A549 (cell line): ENCODE measurements at regions not wholly inside any gene's neighbourhood (a gene's known extent, or its start where the extent isn't known, plus 50 kb on each side); places are given as distances from the start of the nearest gene placed in this dataset.

Experiments used
- ATAC-seq, 2 experiments: fragments of 200-7000 bp in 1 of 2; fragments of >200 bp in 1 of 2; cut with Nextera tagmentation in 1 of 2; cut with Tn5 transposase in 1 of 2; 3 replicates each; pipeline versions ENCODE4 v1.8.0 to v1.9.1; 2018 to 2020; ENCODE audit warnings: mild to moderate bottlenecking in 1 of 2, moderate library complexity in 1 of 2
- CTCF ChIA-PET: fragments of 300-600 bp; sonication (Branson Sonifier 250); formaldehyde crosslinking; extraction: SDS; loops from one replicate; lab custom pipeline; 2021; ENCODE audit warnings: antibody characterized with exemption, inconsistent platforms; lab: Yijun Ruan, JAX
- POLR2A ChIA-PET: fragments of 350-600 bp; formaldehyde crosslinking; extraction: SDS; loops from one replicate; lab custom pipeline; 2021; ENCODE audit warnings: antibody characterized with exemption, inconsistent platforms; lab: Yijun Ruan, JAX
- DNase-seq, 2 experiments: peaks; one replicate each; pipeline versions ENCODE4 v3.0.0 to v3.0.0-alpha.2; 2011 to 2016; ENCODE audit warnings: low read depth in 1 of 2, low spot score in 1 of 2
- FAIRE-seq: peaks from 2 replicates; lab custom pipeline; 2011; peaks lifted over from hg19 to GRCh38; lab: Jason Lieb, UNC
- H3K27ac ChIP-seq, 2 experiments: fragments of >200 bp; sonication (Bioruptor Twin); formaldehyde crosslinking; 3 replicates each; pipeline ENCODE4 v1.5.1; 2016 to 2017
- H3K4me1 ChIP-seq: fragments of >200 bp; sonication (Bioruptor Twin); formaldehyde crosslinking; 3 replicates; pipeline ENCODE4 v1.6.1; 2016
- H3K4me2 ChIP-seq: fragments of >200 bp; sonication (Bioruptor Twin); formaldehyde crosslinking; 3 replicates; pipeline ENCODE4 v1.6.1; 2016
- H3K4me3 ChIP-seq: fragments of >200 bp; sonication (Bioruptor Twin); formaldehyde crosslinking; 3 replicates; pipeline ENCODE4 v1.5.1; 2016
- H3K9me3 ChIP-seq: fragments of >200 bp; sonication (Bioruptor Twin); formaldehyde crosslinking; 3 replicates; pipeline ENCODE4 v1.6.1; 2016
- BCL3 ChIP-seq: fragments of >200 bp; sonication (Bioruptor Twin); formaldehyde crosslinking; IDR thresholded peaks from 3 replicates; pipeline ENCODE4 v1.6.1; 2016
- BHLHE40 ChIP-seq: IDR thresholded peaks from 2 replicates; pipeline ENCODE4 v1.6.1; 2012; ENCODE audit warnings: low read depth, low read length, inconsistent platforms
- CBX2 ChIP-seq: fragments of 200-600 bp; sonication (generic); IDR thresholded peaks from 2 replicates; pipeline ENCODE4 v1.6.1; 2016; ENCODE audit warnings: low read depth, mild to moderate bottlenecking, borderline replicate concordance
- CBX8 ChIP-seq: fragments of 200-600 bp; sonication (generic); IDR thresholded peaks from 2 replicates; pipeline ENCODE4 v1.6.1; 2016
- CHD4 ChIP-seq: fragments of 200-600 bp; sonication (generic); IDR thresholded peaks from 2 replicates; pipeline ENCODE4 v1.6.1; 2016; ENCODE audit warnings: antibody characterized with exemption, mild to moderate bottlenecking, borderline replicate concordance
- CTCF ChIP-seq: fragments of >200 bp; sonication (Bioruptor Twin); formaldehyde crosslinking; IDR thresholded peaks from 3 replicates; pipeline ENCODE4 v1.5.1; 2016
- EP300 ChIP-seq, 2 experiments: fragments of >200 bp; sonication (Bioruptor Twin); formaldehyde crosslinking; IDR thresholded peaks; 2 replicates in 1 of 2; 3 replicates in 1 of 2; pipeline ENCODE4 v1.6.1; 2016 to 2017
- FOSL2 ChIP-seq, 2 experiments: fragments of 450-650 bp in 1 of 2; fragments of >200 bp in 1 of 2; sonication (Bioruptor Twin) in 1 of 2; formaldehyde crosslinking; IDR thresholded peaks; 2 replicates each; pipeline versions ENCODE4 v1.5.0 to v1.6.1; 2016 to 2020; ENCODE audit warnings: mild to moderate bottlenecking in 1 of 2, moderate library complexity in 1 of 2
- FOXS1 ChIP-seq: fragments of 250-450 bp; sonication (Bioruptor Pico); IDR thresholded peaks from 2 replicates; pipeline ENCODE4 v1.5.0; 2020; ENCODE audit warnings: mild to moderate bottlenecking, moderate library complexity
- HDAC2 ChIP-seq: fragments of 200-600 bp; sonication (generic); IDR thresholded peaks from 2 replicates; pipeline ENCODE4 v1.6.1; 2016
- HES2 ChIP-seq: fragments of >200 bp; sonication (Bioruptor Twin); formaldehyde crosslinking; IDR thresholded peaks from 2 replicates; pipeline ENCODE4 v1.6.1; 2016
- HEYL ChIP-seq: fragments of 250-450 bp; sonication (Bioruptor Pico); IDR thresholded peaks from 2 replicates; pipeline ENCODE4 v1.8.0; 2021; ENCODE audit warnings: mild to moderate bottlenecking, moderate library complexity
- HOXA7 ChIP-seq: fragments of 250-450 bp; sonication (Bioruptor Pico); IDR thresholded peaks from 2 replicates; pipeline ENCODE4 v1.5.0; 2020; ENCODE audit warnings: mild to moderate bottlenecking, moderate library complexity
- HOXB5 ChIP-seq: fragments of 250-450 bp; sonication (Bioruptor Pico); IDR thresholded peaks from 2 replicates; pipeline ENCODE4 v1.5.0; 2020; ENCODE audit warnings: mild to moderate bottlenecking, moderate library complexity
- JUNB ChIP-seq: fragments of >200 bp; sonication (Bioruptor Twin); formaldehyde crosslinking; IDR thresholded peaks from 2 replicates; pipeline ENCODE4 v1.6.1; 2016
- KDM1A ChIP-seq: fragments of 200-600 bp; sonication (generic); IDR thresholded peaks from 2 replicates; pipeline ENCODE4 v1.6.1; 2016; ENCODE audit warnings: low read depth, mild to moderate bottlenecking
- MAFK ChIP-seq: fragments of 450-650 bp; IDR thresholded peaks from 2 replicates; pipeline ENCODE4 v1.6.1; 2014; ENCODE audit not compliant: partially characterized antibody
- MAZ ChIP-seq: fragments of 150-350 bp; IDR thresholded peaks from 2 replicates; pipeline ENCODE4 v1.6.1; 2014; ENCODE audit warnings: antibody characterized with exemption, low read depth, low read length, borderline replicate concordance
- MYC ChIP-seq: IDR thresholded peaks from 2 replicates; pipeline ENCODE4 v1.6.1; 2012; ENCODE audit warnings: mild to moderate bottlenecking, inconsistent platforms, low read length, improper control_type of control experiment, borderline replicate concordance
- NFE2L2 ChIP-seq: fragments of 150-350 bp; conservative IDR thresholded peaks from 2 replicates; pipeline ENCODE4 v1.6.1; 2014; ENCODE audit warnings: low read length
- POLR2AphosphoS2 ChIP-seq: conservative IDR thresholded peaks from 2 replicates; pipeline ENCODE4 v1.6.1; 2012; ENCODE audit warnings: low read length, improper control_type of control experiment, inconsistent platforms
- RAD21 ChIP-seq, 2 experiments: fragments of >200 bp in 1 of 2; sonication (Bioruptor Twin) in 1 of 2; formaldehyde crosslinking in 1 of 2; IDR thresholded peaks in 1 of 2; conservative IDR thresholded peaks in 1 of 2; 2 replicates in 1 of 2; 3 replicates in 1 of 2; pipeline ENCODE4 v1.6.1; 2012 to 2018; ENCODE audit warnings: inconsistent platforms in 1 of 2
- RCOR1 ChIP-seq: fragments of 150-350 bp; IDR thresholded peaks from 2 replicates; pipeline ENCODE4 v1.6.1; 2014; ENCODE audit warnings: antibody characterized with exemption, low read length, low read depth
- RFX5 ChIP-seq: fragments of 450-650 bp; IDR thresholded peaks from 2 replicates; pipeline ENCODE4 v1.7.1; 2014; ENCODE audit warnings: antibody characterized with exemption, mild to moderate bottlenecking, moderate library complexity
- SREBF2 ChIP-seq: fragments of 450-650 bp; IDR thresholded peaks from 2 replicates; pipeline ENCODE4 v1.6.1; 2014; ENCODE audit warnings: mild to moderate bottlenecking, moderate library complexity
- USF2 ChIP-seq: fragments of 450-650 bp; IDR thresholded peaks from 2 replicates; pipeline ENCODE4 v1.6.1; 2014; ENCODE audit warnings: antibody characterized with exemption
- ZC3H11A ChIP-seq: fragments of 450-650 bp; IDR thresholded peaks from 2 replicates; pipeline ENCODE4 v1.6.1; 2014; ENCODE audit warnings: antibody characterized with exemption, mild to moderate bottlenecking
- ZFP36 ChIP-seq: fragments of 450-650 bp; IDR thresholded peaks from 2 replicates; pipeline ENCODE4 v1.6.1; 2014; ENCODE audit warnings: borderline replicate concordance; ENCODE audit not compliant: partially characterized antibody
- WGBS: methylation state at CpG from one replicate; pipeline ENCODE4 v1.1.6; 2017; ENCODE audit errors: missing lambda C conversion rate; 5-methylcytosine and 5-hydroxymethylcytosine counted together
- TF ChIP-seq, protein P1 (sequence below): IDR thresholded peaks from 2 replicates; pipeline ENCODE4 v1.6.1; 2012; ENCODE audit warnings: low read depth, borderline replicate concordance
- TF ChIP-seq, protein P2 (sequence below): IDR thresholded peaks from 2 replicates; pipeline ENCODE4 v1.6.1; 2012
- TF ChIP-seq, protein P3 (sequence below): fragments of 250-450 bp; sonication (Bioruptor Pico); IDR thresholded peaks from 2 replicates; pipeline ENCODE4 v1.5.0; 2020; ENCODE audit warnings: low read depth, mild to moderate bottlenecking, moderate library complexity

DNA sequence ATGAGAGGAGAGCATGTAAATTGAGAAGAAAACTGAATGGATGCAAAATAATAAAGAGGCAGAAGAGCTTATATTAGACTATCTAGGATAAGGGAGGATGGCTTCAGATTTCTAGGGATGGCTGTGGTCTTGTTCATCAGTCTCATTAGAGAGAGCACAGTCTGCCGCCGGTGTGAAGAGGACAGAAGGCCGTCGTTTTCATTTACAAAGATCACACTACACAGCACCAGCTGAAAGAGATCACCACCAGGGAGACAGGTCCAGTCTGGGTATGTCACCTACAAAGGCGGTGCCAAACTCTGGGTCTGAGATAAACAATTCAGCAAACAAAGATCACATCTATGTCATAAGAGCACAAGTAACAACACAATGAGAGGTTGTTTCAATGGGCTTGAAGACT lies 1222.3 kb upstream of the SLC10A2 start:
- ChIA-PET POLR2A (no interaction called here), CTCF (no interaction called here)

GRCh38 chr13:104286566-104287290 lies 1220.5 kb upstream of the SLC10A2 start:
- no peak for ATAC-seq

More for the DNA sequence above, 1222.3 kb upstream of the SLC10A2 start:
- FAIRE-seq (no peak), DNase-seq (no peak), ATAC-seq (no peak)
- TF ChIP-seq BHLHE40 (no peak), HDAC2 (no peak), CBX8 (no peak), FOSL2 (IDR thresholded peaks at IDR 0.05) (no peak), FOSL2 (CRISPR knock-in tag; IDR thresholded peaks at IDR 0.05) (no peak), SREBF2 (no peak), CHD4 (no peak), MYC (no peak), USF2 (no peak), EP300 (IDR thresholded peaks at IDR 0.05) (no peak), RFX5 (no peak), POLR2AphosphoS2 (no peak)
- TF ChIP-seq, protein P1, sequence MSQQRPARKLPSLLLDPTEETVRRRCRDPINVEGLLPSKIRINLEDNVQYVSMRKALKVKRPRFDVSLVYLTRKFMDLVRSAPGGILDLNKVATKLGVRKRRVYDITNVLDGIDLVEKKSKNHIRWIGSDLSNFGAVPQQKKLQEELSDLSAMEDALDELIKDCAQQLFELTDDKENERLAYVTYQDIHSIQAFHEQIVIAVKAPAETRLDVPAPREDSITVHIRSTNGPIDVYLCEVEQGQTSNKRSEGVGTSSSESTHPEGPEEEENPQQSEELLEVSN: no peak
- Histone ChIP-seq H3K9me3 (no peaks in the 10 kb centered on the region), H3K4me2 (no peak overlapping the region), H3K27ac (no peak overlapping the region), H3K4me3 (no peak overlapping the region), H3K4me1 (no peaks in the 10 kb centered on the region)
- 75% methylated on average over 5 of the region's 5 CpGs for WGBS

DNA sequence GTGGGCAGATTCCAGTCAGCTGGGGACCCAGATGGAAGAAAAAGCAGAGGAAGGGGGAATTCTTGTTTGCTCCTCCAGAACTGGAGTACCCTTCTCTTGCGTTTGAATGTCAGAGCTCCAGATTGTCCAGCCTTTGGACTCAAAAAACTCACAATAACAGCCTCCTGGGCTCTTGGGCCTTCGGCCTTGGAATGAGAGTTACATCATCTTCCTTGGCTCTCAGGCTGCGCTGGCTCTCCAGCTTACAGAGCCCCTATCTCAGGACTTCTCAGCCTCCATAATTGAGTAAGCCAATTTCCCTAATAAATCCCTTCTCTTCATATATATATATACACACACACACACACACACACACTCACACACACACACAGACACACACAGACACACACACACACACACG lies 1215.7 kb upstream of the SLC10A2 start:
- ATAC-seq (no peak), FAIRE-seq (no peak), DNase-seq (no peak)
- TF ChIP-seq HOXA7 (CRISPR knock-in tag): no peak
- no peak for TF ChIP-seq RAD21 (conservative IDR thresholded peaks at IDR 0.05 in 1 of 2, IDR thresholded peaks at IDR 0.05 in 1 of 2)
- no peak for TF ChIP-seq FOXS1 (CRISPR knock-in tag)
- no peak for TF ChIP-seq BHLHE40
- TF ChIP-seq RCOR1: no peak
- no peak for TF ChIP-seq JUNB
- TF ChIP-seq NFE2L2: no peak
- TF ChIP-seq BCL3: no peak
- TF ChIP-seq CTCF: no peak
- no peak for TF ChIP-seq HES2
- TF ChIP-seq, protein P1: no peak
- TF ChIP-seq MAZ: no peak
- TF ChIP-seq, protein P2, sequence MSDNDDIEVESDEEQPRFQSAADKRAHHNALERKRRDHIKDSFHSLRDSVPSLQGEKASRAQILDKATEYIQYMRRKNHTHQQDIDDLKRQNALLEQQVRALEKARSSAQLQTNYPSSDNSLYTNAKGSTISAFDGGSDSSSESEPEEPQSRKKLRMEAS: no peak
- Histone ChIP-seq H3K27ac (no peak overlapping the region), H3K4me1 (no peaks in the 10 kb centered on the region), H3K4me2 (no peak overlapping the region), H3K9me3 (no peaks in the 10 kb centered on the region), H3K4me3 (no peak overlapping the region)
- CTCF ChIA-PET: no interaction called here
- WGBS: 39% methylated on average over 4 of the region's 4 CpGs
- POLR2A ChIA-PET: no interaction called here

More at GRCh38 chr13:104286566-104287290, 1220.5 kb upstream of the SLC10A2 start:
- POLR2A ChIA-PET: no interaction called here
- FAIRE-seq: no peak
- Histone ChIP-seq H3K27ac (no peak overlapping the region), H3K4me3 (no peak overlapping the region), H3K9me3 (no peaks in the 10 kb centered on the region), H3K4me1 (no peaks in the 10 kb centered on the region), H3K4me2 (no peak overlapping the region)
- 7% methylated on average over 3 of the region's 4 CpGs for WGBS
- TF ChIP-seq HOXB5 (CRISPR knock-in tag) (no peak), KDM1A (no peak), HEYL (CRISPR knock-in tag) (no peak), RAD21 (conservative IDR thresholded peaks at IDR 0.05 in 1 of 2, IDR thresholded peaks at IDR 0.05 in 1 of 2) (no peak), CBX2 (no peak), FOSL2 (IDR thresholded peaks at IDR 0.05) (no peak), FOSL2 (CRISPR knock-in tag; IDR thresholded peaks at IDR 0.05) (no peak), EP300 (IDR thresholded peaks at IDR 0.05) (no peak), MAFK (no peak), ZC3H11A (no peak), HDAC2 (no peak), ZFP36 (no peak), FOXS1 (CRISPR knock-in tag) (no peak)
- TF ChIP-seq, protein P3, sequence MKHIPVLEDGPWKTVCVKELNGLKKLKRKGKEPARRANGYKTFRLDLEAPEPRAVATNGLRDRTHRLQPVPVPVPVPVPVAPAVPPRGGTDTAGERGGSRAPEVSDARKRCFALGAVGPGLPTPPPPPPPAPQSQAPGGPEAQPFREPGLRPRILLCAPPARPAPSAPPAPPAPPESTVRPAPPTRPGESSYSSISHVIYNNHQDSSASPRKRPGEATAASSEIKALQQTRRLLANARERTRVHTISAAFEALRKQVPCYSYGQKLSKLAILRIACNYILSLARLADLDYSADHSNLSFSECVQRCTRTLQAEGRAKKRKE (CRISPR knock-in tag): no peak
- DNase-seq: no peak
- CTCF ChIA-PET: no interaction called here
